Suppressor macrophage (primary cell): ENCODE measurements at regions not wholly inside any gene's neighbourhood (a gene's known extent, or its start where the extent isn't known, plus 50 kb on each side); places are given as distances from the start of the nearest gene placed in this dataset.
A peak's percentile ranks its signal among the peaks of the same experiment; 100 is the strongest.

ENCODE experiments used
- DNase-seq, 4 experiments: peaks; one replicate each; pipeline ENCODE4 v3.0.0-alpha.2; 2020 to 2022

GRCh38 chr6:925656-926213, 232.8 kb upstream of the EXOC2 start:
- no peak for DNase-seq

DNA sequence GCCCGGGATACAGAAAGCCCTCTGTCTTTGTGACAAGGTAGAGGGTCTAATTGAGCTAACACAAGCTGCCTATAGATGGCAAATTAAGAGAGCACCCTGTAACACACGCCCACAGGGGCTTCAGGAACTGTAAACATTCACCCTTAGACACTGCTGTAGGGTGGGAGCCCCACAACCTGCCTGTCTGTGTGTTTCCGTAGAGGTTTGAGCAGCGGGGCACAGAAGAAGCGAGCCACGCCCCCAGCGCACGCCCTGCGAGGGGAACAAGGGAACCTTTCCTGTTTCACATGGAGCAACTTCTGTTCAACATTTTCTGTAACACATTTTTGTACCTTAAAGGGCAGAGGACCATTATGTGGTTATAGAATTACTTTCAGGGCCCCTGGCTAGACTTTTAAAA, 231.7 kb upstream of the EXOC2 start:
- DNase-seq, result no peak

GRCh38 chr6:921400-921799, 228.5 kb upstream of the EXOC2 start:
- no peak for DNase-seq

- DNase-seq, result no peak
Observed at GRCh38 chr6:920512-920911, 227.6 kb upstream of the EXOC2 start.

DNA sequence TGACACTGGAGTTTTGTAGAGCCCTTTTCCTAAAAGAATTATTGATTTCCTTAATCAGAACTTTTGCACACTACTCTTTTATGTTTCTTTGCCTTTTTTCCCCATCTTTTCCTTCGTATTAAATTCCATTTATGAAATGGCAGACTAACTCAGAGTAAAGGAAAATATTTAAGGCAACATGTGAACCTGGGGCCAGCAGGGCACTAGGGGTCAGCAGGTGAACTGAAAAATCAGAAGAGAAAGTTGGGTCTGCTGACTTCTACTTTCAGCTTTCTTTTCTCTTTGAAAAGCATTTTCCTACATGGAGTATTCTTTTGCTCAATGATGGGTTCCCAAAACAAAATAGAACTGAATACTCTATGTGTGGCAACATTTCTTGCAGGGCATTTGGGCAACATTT, 226.6 kb upstream of the EXOC2 start:
- DNase-seq, result no peak

GRCh38 chr6:917939-918338, 225.0 kb upstream of the EXOC2 start:
- DNase-seq, result no peak

DNA sequence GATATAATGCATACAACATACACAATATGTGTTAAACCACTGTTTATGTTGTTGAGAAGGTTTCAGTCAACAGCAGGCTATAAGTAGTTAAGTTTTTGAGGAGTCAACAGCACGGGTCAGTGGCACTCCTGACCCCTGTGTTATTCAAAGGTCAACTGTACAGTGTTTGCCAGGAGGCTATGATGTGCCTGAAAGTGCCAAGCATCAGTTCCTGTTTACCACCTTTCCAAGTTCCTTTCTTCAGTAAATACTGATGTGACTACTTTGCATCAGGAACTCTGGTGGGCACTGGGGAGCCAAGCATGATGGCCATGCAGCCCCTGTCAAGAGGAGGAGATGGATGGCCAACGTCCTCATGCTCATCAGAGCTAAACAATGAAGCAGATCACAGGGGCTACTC, 224.4 kb upstream of the EXOC2 start:
- DNase-seq, result no peak

DNA sequence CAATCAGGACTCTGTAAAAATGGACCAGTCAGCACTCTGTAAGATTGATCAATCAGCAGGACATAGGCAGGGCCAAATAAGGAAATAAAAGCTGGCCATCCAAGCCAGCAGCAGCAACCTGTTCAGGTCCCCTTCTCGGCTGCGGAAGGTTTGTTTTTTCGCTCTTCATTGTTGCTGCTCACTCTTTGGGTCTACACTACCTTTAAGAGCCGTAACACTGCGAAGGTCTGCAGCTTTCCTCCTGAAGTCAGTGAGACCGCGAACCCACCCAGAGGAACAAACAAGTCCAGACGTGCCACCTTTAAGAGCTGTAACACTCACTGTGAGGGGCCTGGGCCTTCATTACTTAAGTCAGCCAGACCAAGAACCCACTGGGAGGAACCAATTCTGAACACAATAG, 223.2 kb upstream of the EXOC2 start:
- DNase-seq, result no peak

GRCh38 chr6:912871-913835, 220.2 kb upstream of the EXOC2 start:
- DNase-seq, result peak in 1 of 4 experiments; percentile 7

GRCh38 chr6:907928-908327, 215.0 kb upstream of the EXOC2 start:
- no peak for DNase-seq

GRCh38 chr6:906920-907319, 214.0 kb upstream of the EXOC2 start:
- no peak for DNase-seq

- no peak for DNase-seq
Observed at GRCh38 chr6:905556-905955, 212.6 kb upstream of the EXOC2 start.

GRCh38 chr6:904994-905393, 212.1 kb upstream of the EXOC2 start:
- no peak for DNase-seq

GRCh38 chr6:903761-904160, 210.8 kb upstream of the EXOC2 start:
- DNase-seq, result no peak

GRCh38 chr6:901696-902460, 208.9 kb upstream of the EXOC2 start:
- no peak for DNase-seq

DNA sequence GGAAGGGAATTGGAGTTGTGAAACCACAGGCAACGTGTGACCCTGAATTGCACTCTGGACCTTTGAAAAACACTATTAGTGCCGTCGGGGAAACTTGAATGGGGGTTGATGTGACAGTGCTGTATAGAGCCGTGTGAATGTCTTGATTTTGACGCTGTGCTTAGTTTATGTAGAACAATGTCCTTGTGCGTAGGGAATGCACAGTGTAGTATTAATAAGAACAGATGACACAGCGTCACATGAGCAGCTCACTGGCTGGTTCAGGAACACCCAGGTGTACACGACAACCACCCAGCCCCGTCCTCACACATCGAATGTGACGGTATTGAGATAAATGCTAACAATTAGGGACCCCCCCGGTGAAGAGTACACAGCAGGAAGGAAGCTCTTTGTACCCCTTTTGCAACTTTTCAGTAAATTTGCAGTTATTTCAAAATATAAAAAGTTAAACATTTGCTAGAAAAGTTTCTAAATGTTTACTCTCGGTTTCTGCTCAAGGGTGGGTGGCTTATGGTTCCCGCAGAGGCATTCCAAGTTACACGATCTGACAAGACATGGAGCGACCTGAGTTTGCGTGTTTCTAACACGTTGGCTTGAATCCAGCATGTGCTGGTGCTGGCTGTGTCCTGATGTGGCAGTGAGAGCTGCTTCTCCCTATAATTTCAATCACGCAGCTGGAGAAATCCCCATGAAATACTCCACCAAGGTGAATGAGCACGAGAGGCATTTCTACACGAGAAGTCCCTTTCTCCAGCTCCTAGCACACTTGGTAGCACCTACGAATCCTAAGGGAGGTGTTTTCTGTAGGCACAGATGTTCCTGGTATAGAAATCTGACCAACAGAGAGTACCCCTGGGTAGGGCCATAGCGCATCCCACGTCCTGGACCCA, 208.0 kb upstream of the EXOC2 start:
- no peak for DNase-seq

- DNase-seq, result peak; percentile 6 to 51 (median 37)
Observed at GRCh38 chr6:897528-898207, 204.7 kb upstream of the EXOC2 start.

DNA sequence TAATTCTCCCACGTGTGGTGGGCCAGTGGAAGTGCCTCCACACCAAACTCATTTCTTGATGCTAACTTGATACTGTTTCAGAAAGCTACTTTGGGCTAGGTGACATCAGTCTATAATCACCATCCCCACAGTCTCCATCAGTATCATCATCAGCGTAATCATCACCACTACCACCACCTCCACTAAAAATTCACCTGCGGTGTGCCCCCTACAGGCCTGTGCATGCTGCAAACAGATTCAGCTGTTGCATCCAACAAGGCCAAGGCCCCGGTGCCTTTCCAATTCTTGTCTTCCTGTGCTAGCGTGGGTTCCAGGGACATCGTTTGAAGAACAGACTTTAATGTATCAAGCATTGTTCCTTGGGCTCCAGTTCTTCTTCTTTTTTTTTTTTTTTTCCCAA, 201.3 kb upstream of the EXOC2 start:
- no peak for DNase-seq

GRCh38 chr6:890995-891394, 198.1 kb upstream of the EXOC2 start:
- DNase-seq, result no peak

GRCh38 chr6:890201-890600, 197.3 kb upstream of the EXOC2 start:
- no peak for DNase-seq

DNA sequence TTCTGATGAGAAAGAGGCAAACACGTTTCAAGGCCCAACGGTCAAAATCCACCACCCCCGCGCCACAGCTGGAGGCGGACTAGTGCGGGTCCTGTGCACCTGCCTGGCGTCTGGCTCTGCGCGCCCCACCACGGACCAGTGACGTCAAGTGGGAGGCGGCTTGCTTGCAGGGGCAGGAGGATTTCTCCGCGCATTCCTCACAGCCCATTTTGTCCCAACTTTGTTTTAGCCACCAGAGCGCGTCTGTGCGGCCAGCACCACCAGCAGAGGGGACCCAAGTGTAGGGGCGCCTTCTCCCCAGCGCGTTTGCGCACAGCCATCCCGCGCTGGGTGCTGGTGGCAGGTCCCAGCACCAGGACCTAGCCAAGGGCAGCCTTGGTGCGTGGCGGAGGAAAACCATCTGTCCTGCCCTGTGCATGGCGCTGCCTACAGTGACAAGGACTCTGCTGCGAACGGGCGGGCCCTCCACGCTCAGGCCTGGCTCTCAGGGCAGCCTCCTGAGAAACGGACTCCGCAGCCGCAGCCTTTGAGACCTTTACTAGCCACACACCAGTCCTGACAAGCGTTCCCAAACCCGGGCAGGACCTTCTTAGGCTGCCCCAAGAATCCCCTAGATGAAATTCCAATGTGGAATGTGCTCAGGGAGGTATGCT, 194.8 kb upstream of the EXOC2 start:
- DNase-seq, result no peak
